NCI-H1417 (cell line): ENCODE measurements at regions not wholly inside any gene's neighbourhood (a gene's known extent, or its start where the extent isn't known, plus 50 kb on each side); places are given as distances from the start of the nearest gene placed in this dataset.
"Not testable (repeated sequence)": the region's sequence is repeated elsewhere in the genome, so short reads cannot be mapped to it uniquely, and the experiment has no call there.

ENCODE experiments used
- DNase-seq, 3 experiments: peaks; one replicate each; lab custom pipeline; 2025; lab: John Stamatoyannopoulos, UW

- DNase-seq: peak in 1 of 3 experiments; percentile 18
Observed at GRCh38 chr5:25458628-25459027, 813.9 kb upstream of the CDH10 start.

- DNase-seq: no peak
Observed at GRCh38 chr5:25453500-25453899, 808.7 kb upstream of the CDH10 start.

- no peak for DNase-seq
Observed at GRCh38 chr5:25451294-25451693, 806.5 kb upstream of the CDH10 start.

GRCh38 chr5:25448646-25449045 lies 803.9 kb upstream of the CDH10 start:
- DNase-seq: no peak

- DNase-seq: no peak
Observed at GRCh38 chr5:25448190-25448621, 803.4 kb upstream of the CDH10 start.

GRCh38 chr5:25446061-25446420 lies 801.3 kb upstream of the CDH10 start:
- not testable (repeated sequence) for DNase-seq

GRCh38 chr5:25445381-25446060 lies 800.7 kb upstream of the CDH10 start:
- DNase-seq: not testable (repeated sequence)

- DNase-seq: no peak
Observed at GRCh38 chr5:25444697-25445096, 799.9 kb upstream of the CDH10 start.

GRCh38 chr5:25441810-25442209 lies 797.0 kb upstream of the CDH10 start:
- no peak for DNase-seq

- DNase-seq: no peak
Observed at GRCh38 chr5:25439025-25439424, 794.2 kb upstream of the CDH10 start.

- DNase-seq: not testable (repeated sequence)
Observed at GRCh38 chr5:25438375-25438774, 793.6 kb upstream of the CDH10 start.

- DNase-seq: no peak
Observed at GRCh38 chr5:25436452-25436851, 791.7 kb upstream of the CDH10 start.

- DNase-seq: no peak
Observed at GRCh38 chr5:25435882-25436281, 791.1 kb upstream of the CDH10 start.

- no peak for DNase-seq
Observed at GRCh38 chr5:25427240-25427639, 782.5 kb upstream of the CDH10 start.

GRCh38 chr5:25423271-25423670 lies 778.5 kb upstream of the CDH10 start:
- DNase-seq: no peak

GRCh38 chr5:25419684-25420083 lies 774.9 kb upstream of the CDH10 start:
- no peak for DNase-seq

GRCh38 chr5:25418978-25419377 lies 774.2 kb upstream of the CDH10 start:
- DNase-seq: no peak

- no peak for DNase-seq
Observed at GRCh38 chr5:25418319-25418859, 773.6 kb upstream of the CDH10 start.

GRCh38 chr5:25416960-25417359 lies 772.2 kb upstream of the CDH10 start:
- no peak for DNase-seq

GRCh38 chr5:25415970-25416369 lies 771.2 kb upstream of the CDH10 start:
- DNase-seq: no peak

GRCh38 chr5:25414742-25415141 lies 770.0 kb upstream of the CDH10 start:
- no peak for DNase-seq

GRCh38 chr5:25412116-25412661 lies 767.4 kb upstream of the CDH10 start:
- DNase-seq: no peak

- not testable (repeated sequence) for DNase-seq
Observed at GRCh38 chr5:25407365-25407764, 762.6 kb upstream of the CDH10 start.

- no peak for DNase-seq
Observed at GRCh38 chr5:25405850-25406249, 761.1 kb upstream of the CDH10 start.
